ENCODE measurements at regions not wholly inside any gene's neighbourhood (a gene's known extent, or its start where the extent isn't known, plus 50 kb on each side); places are given as distances from the start of the nearest gene placed in this dataset.

- DNase-seq (ENCODE audit: low read depth) (no peak), FAIRE-seq (no peak)
- Histone ChIP-seq H3K9ac (ENCODE audit: low read length) (no peak overlapping the region), H4K20me1 (ENCODE audit: insufficient read depth, low read length) (no peaks in the 10 kb centered on the region), H3K27ac (ENCODE audit: low read depth, low read length) (no peak overlapping the region), H3K36me3 (ENCODE audit: insufficient read depth, low read length) (no peaks in the 10 kb centered on the region), H3K4me1 (ENCODE audit: insufficient read depth, low read length) (no peaks in the 10 kb centered on the region), H3K9me3 (ENCODE audit: insufficient read depth, low read depth, low read length) (no peaks in the 10 kb centered on the region), H3K79me2 (ENCODE audit: insufficient read depth, low read length) (no peaks in the 10 kb centered on the region), H2AFZ (ENCODE audit: low read depth, low read length) (no peak overlapping the region), H3K4me2 (ENCODE audit: low read length) (no peak overlapping the region), H3K4me3 (ENCODE audit: insufficient read depth, low read depth, low read length) (no peak overlapping the region), H3K27me3 (ENCODE audit: insufficient read depth, low read length) (no peaks in the 10 kb centered on the region)
- no peaks in the 10 kb centered on the region for H3K36me3 Mint-ChIP-seq (ENCODE audit: low read depth, unreplicated experiment)
- H3K27me3 Mint-ChIP-seq (ENCODE audit: low read depth, unreplicated experiment), result no peaks in the 10 kb centered on the region
- H3K4me1 Mint-ChIP-seq (ENCODE audit: low read depth, unreplicated experiment), result peaks cover 7% of the 10 kb centered on the region
- no peaks in the 10 kb centered on the region for H3K9me3 Mint-ChIP-seq (ENCODE audit: unreplicated experiment)
- H3K27ac Mint-ChIP-seq (ENCODE audit: unreplicated experiment), result no peak overlapping the region
- H3K4me3 Mint-ChIP-seq (ENCODE audit: unreplicated experiment), result no peak overlapping the region
- TF ChIP-seq EZH2 (IDR thresholded peaks at IDR 0.05; ENCODE audit: insufficient read depth, low read length) (no peak), CTCF (IDR thresholded peaks at IDR 0.05; ENCODE audit: insufficient read depth, low read depth, low read length) (no peak)
These were observed 1085.4 kb upstream of the INTU start for GRCh38 chr4:126547352-126547751.

GRCh38 chr4:126548890-126549289, 1083.9 kb upstream of the INTU start:
- no peaks in the 10 kb centered on the region for H3K27me3 Mint-ChIP-seq (ENCODE audit: low read depth, unreplicated experiment)
- H3K4me3 Mint-ChIP-seq (ENCODE audit: unreplicated experiment), result no peak overlapping the region
- H3K9me3 Mint-ChIP-seq (ENCODE audit: unreplicated experiment), result no peaks in the 10 kb centered on the region
- H3K4me3 ChIP-seq (ENCODE audit: insufficient read depth, low read depth, low read length), result no peak overlapping the region
- no peaks in the 10 kb centered on the region for H4K20me1 ChIP-seq (ENCODE audit: insufficient read depth, low read length)
- H3K9me3 ChIP-seq (ENCODE audit: insufficient read depth, low read depth, low read length), result no peaks in the 10 kb centered on the region
- no peak overlapping the region for H3K27ac Mint-ChIP-seq (ENCODE audit: unreplicated experiment)
- H3K4me2 ChIP-seq (ENCODE audit: low read length), result no peak overlapping the region
- no peaks in the 10 kb centered on the region for H3K79me2 ChIP-seq (ENCODE audit: insufficient read depth, low read length)
- H3K9ac ChIP-seq (ENCODE audit: low read length), result no peak overlapping the region
- FAIRE-seq, result no peak
- no peak overlapping the region for H3K27ac ChIP-seq (ENCODE audit: low read depth, low read length)
- no peak overlapping the region for H2AFZ ChIP-seq (ENCODE audit: low read depth, low read length)
- H3K27me3 ChIP-seq (ENCODE audit: insufficient read depth, low read length), result no peaks in the 10 kb centered on the region
- no peaks in the 10 kb centered on the region for H3K4me1 ChIP-seq (ENCODE audit: insufficient read depth, low read length)
- no peak for TF ChIP-seq CTCF (IDR thresholded peaks at IDR 0.05; ENCODE audit: insufficient read depth, low read depth, low read length)
- no peak for TF ChIP-seq EZH2 (IDR thresholded peaks at IDR 0.05; ENCODE audit: insufficient read depth, low read length)
- no peaks in the 10 kb centered on the region for H3K36me3 Mint-ChIP-seq (ENCODE audit: low read depth, unreplicated experiment)
- no peak for DNase-seq (ENCODE audit: low read depth)
- no peaks in the 10 kb centered on the region for H3K4me1 Mint-ChIP-seq (ENCODE audit: low read depth, unreplicated experiment)
- no peaks in the 10 kb centered on the region for H3K36me3 ChIP-seq (ENCODE audit: insufficient read depth, low read length)

GRCh38 chr4:126552321-126552720, 1080.4 kb upstream of the INTU start:
- FAIRE-seq, result no peak
- Mint-ChIP-seq H3K36me3 (ENCODE audit: low read depth, unreplicated experiment) (no peaks in the 10 kb centered on the region), H3K27me3 (ENCODE audit: low read depth, unreplicated experiment) (no peaks in the 10 kb centered on the region), H3K4me1 (ENCODE audit: low read depth, unreplicated experiment) (no peaks in the 10 kb centered on the region), H3K27ac (ENCODE audit: unreplicated experiment) (no peak overlapping the region), H3K9me3 (ENCODE audit: unreplicated experiment) (peaks cover 7% of the 10 kb centered on the region), H3K4me3 (ENCODE audit: unreplicated experiment) (no peak overlapping the region)
- Histone ChIP-seq H3K27me3 (ENCODE audit: insufficient read depth, low read length) (no peaks in the 10 kb centered on the region), H3K9ac (ENCODE audit: low read length) (no peak overlapping the region), H3K9me3 (ENCODE audit: insufficient read depth, low read depth, low read length) (no peaks in the 10 kb centered on the region), H4K20me1 (ENCODE audit: insufficient read depth, low read length) (no peaks in the 10 kb centered on the region), H3K27ac (ENCODE audit: low read depth, low read length) (no peak overlapping the region), H3K4me1 (ENCODE audit: insufficient read depth, low read length) (no peaks in the 10 kb centered on the region), H3K4me2 (ENCODE audit: low read length) (no peak overlapping the region), H2AFZ (ENCODE audit: low read depth, low read length) (no peak overlapping the region), H3K36me3 (ENCODE audit: insufficient read depth, low read length) (no peaks in the 10 kb centered on the region), H3K79me2 (ENCODE audit: insufficient read depth, low read length) (no peaks in the 10 kb centered on the region), H3K4me3 (ENCODE audit: insufficient read depth, low read depth, low read length) (no peak overlapping the region)
- TF ChIP-seq EZH2 (IDR thresholded peaks at IDR 0.05; ENCODE audit: insufficient read depth, low read length) (no peak), CTCF (IDR thresholded peaks at IDR 0.05; ENCODE audit: insufficient read depth, low read depth, low read length) (no peak)
- DNase-seq (ENCODE audit: low read depth), result no peak
